ENCODE measurements at regions not wholly inside any gene's neighbourhood (a gene's known extent, or its start where the extent isn't known, plus 50 kb on each side); places are given as distances from the start of the nearest gene placed in this dataset.

- DNase-seq (ENCODE audit: low read depth in 2 of 2), result no peak
These were observed 104.5 kb downstream of the RBM43 start for GRCh38 chr2:151157000-151157735.

GRCh38 chr2:151156431-151156830 lies 105.2 kb downstream of the RBM43 start:
- no peak for DNase-seq (ENCODE audit: low read depth in 2 of 2)

GRCh38 chr2:151153601-151154000 lies 108.1 kb downstream of the RBM43 start:
- no peak for DNase-seq (ENCODE audit: low read depth in 2 of 2)

- no peak for DNase-seq (ENCODE audit: low read depth in 2 of 2)
These were observed 111.0 kb downstream of the RBM43 start for GRCh38 chr2:151150331-151151320.

- DNase-seq (ENCODE audit: low read depth in 2 of 2), result no peak
These were observed 123.2 kb downstream of the RBM43 start for GRCh38 chr2:151138507-151138906.

- DNase-seq (ENCODE audit: low read depth in 2 of 2), result no peak
These were observed 124.1 kb downstream of the RBM43 start for GRCh38 chr2:151137526-151137925.

- DNase-seq (ENCODE audit: low read depth in 2 of 2), result no peak
These were observed 141.7 kb downstream of the RBM43 start for GRCh38 chr2:151120011-151120410.

GRCh38 chr2:151119374-151119773 lies 142.3 kb downstream of the RBM43 start:
- no peak for DNase-seq (ENCODE audit: low read depth in 2 of 2)

- DNase-seq (ENCODE audit: low read depth in 2 of 2), result no peak
These were observed 143.4 kb downstream of the RBM43 start for GRCh38 chr2:151118269-151118668.

- DNase-seq (ENCODE audit: low read depth in 2 of 2), result no peak
These were observed 146.8 kb downstream of the RBM43 start for GRCh38 chr2:151114874-151115273.

- no peak for DNase-seq (ENCODE audit: low read depth in 2 of 2)
These were observed 148.3 kb downstream of the RBM43 start for GRCh38 chr2:151113318-151113717.

GRCh38 chr2:151111599-151112278 lies 149.9 kb downstream of the RBM43 start:
- no peak for DNase-seq (ENCODE audit: low read depth in 2 of 2)

GRCh38 chr2:151106805-151107506 lies 154.7 kb downstream of the RBM43 start:
- no peak for DNase-seq (ENCODE audit: low read depth in 2 of 2)

GRCh38 chr2:151103551-151103950 lies 158.1 kb downstream of the RBM43 start:
- no peak for DNase-seq (ENCODE audit: low read depth in 2 of 2)

- no peak for DNase-seq (ENCODE audit: low read depth in 2 of 2)
These were observed 159.4 kb downstream of the RBM43 start for GRCh38 chr2:151102226-151102625.

GRCh38 chr2:151098841-151099240 lies 162.8 kb downstream of the RBM43 start:
- no peak for DNase-seq (ENCODE audit: low read depth in 2 of 2)

- DNase-seq (ENCODE audit: low read depth in 2 of 2), result no peak
These were observed 163.8 kb downstream of the RBM43 start for GRCh38 chr2:151097895-151098294.

- DNase-seq (ENCODE audit: low read depth in 2 of 2), result no peak
These were observed 164.5 kb downstream of the RBM43 start for GRCh38 chr2:151097128-151097527.

- DNase-seq (ENCODE audit: low read depth in 2 of 2), result no peak
These were observed 165.4 kb downstream of the RBM43 start for GRCh38 chr2:151096235-151096634.

- DNase-seq (ENCODE audit: low read depth in 2 of 2), result no peak
These were observed 166.2 kb downstream of the RBM43 start for GRCh38 chr2:151095463-151095862.

- no peak for DNase-seq (ENCODE audit: low read depth in 2 of 2)
These were observed 170.1 kb downstream of the RBM43 start for GRCh38 chr2:151091583-151091982.

Measured in dermis microvascular lymphatic vessel endothelial cell (primary cell).